GM11168 (cell line): ENCODE measurements at regions not wholly inside any gene's neighbourhood (a gene's known extent, or its start where the extent isn't known, plus 50 kb on each side); places are given as distances from the start of the nearest gene placed in this dataset.

Experiments
- in situ Hi-C: fragments of 300-500 bp; cut with MboI; formaldehyde crosslinking; loops from one replicate; pipeline ENCODE4 v1.12.0; 2022; ENCODE audit warnings: low sequenced_read_pairs; ENCODE audit not compliant: unreplicated experiment

DNA sequence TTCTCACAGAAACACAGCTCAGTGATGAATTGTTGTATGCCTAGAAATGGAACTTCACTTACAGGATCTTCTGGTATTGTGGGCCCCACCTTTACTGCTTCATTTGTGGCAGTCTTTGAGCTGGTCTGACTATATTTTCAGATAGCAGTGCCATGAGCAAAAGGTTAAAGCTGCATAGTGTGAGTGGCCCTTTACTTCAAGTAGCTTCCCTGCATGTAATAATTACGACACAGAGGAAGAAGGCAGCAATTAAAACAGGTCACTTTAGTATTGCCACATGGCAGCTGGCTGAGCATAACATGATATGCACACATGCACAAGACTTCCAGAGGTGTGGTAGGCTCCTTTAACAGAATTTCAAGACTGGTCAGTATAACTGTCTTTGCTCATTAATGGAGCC lies 426.3 kb upstream of the ZEB2 start:
- in situ Hi-C loops: no loop called here

DNA sequence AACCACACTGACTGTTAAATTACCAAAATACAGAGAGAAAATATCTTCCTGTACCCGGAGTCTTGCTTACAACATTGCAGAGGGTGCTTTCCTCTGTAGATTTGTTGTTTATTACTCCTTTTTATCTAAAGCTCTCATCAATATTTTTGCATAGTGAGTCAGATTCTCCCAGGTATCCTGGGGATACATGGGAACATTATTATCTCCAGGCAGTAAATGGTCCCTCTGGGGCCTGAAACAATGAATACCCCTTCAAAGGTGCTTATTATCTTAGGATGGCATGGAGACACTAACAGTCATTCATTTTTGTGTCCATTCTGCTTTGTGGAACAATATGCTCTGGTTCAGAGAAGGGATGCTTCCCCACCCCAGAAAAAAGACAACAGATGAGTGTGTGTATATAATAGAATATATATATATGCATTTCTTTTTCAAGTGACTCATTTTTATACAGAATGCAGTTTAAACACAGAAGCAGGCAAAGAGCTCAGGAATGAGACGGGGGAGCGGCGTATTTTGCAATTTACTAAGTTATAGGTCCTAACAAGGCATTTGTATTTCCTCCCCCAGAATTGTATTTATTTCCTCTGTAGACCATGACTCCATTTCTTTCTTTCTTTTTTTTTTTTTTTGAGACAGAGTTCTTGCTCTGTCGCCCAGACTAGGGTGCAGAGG lies 424.8 kb upstream of the ZEB2 start:
- in situ Hi-C loops: no loop called here

DNA sequence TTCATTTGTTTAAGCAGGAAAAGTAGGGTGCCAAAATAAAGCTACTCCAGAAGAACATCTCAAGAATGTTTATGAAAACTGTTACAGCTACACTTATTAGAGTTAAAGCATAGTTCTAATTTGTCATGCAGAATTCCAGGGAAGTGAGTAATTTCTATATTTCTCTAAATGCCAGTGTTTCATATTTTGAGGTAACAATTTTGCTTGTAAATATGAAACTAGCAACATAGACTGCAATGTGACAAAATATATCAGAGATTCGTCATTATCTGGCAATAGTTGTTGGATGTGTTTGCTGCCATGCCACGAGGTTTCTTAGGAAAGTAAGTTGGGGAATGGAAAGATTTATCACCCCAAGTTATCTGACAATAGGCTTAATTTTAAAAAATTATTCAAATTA lies 424.1 kb upstream of the ZEB2 start:
- in situ Hi-C loops: no loop called here

DNA sequence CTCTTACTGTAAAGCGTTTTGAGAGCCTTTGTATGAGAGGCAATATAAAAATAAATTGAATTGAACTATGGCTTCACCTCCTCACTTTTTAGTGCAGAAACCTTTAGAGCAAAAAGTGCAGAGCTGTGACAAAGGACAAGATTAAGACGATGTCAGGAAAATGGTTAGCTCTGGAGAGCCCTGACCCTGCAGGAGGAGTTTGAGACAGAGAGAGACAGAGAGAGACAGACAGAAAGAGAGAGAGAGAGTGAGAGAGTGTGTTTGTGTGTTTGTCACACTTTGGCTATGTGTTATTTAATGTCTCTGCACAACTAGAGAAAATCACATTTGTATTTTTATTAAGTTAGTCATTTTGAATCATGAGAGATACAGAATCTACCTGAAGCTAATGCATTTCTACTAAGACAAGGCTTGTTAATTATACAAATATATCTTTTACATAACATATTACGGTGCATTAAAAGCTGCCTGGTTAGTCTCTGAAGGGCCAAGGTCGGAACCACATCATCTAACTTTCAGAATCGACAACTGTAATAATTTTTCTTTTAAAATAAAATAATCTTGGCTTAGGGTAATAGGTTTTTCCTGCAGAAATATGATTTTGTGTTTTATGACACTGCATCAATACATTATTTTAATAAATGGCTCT lies 423.5 kb upstream of the ZEB2 start:
- in situ Hi-C loops: no loop called here

DNA sequence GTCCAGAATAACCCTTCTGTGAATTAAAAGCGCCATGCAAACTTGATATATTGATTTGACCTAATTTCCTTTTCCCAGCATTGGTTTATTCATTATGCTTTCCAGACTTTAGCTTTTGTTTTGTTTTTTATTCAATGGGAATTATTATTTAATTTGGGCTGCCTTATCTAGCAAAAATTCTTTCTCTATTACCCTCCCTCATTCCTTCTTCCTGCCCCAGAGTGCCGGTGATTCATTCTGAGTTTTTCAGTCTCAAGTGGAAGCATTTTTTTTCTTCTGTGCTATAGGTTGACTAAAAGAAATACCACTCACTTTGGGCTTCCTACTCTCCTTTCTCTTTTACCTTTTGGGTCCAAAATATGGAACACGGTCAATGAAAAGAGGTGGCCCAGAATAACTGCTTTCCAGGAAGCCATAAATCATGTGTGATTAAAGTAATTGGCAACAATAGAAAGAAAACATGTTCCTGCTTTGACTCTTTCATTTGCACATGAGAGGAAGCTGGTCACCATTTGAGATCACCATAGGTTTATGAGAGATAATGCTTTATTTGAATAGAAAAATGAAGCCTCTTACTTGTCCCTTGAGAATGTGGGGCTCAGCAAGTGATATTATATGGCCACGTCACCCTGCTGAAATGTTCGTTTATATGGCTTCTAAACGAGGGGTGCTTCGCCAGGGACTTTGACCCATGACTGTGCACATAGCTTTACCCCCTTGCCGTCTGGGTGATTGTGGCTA lies 422.8 kb upstream of the ZEB2 start:
- in situ Hi-C loops: no loop called here

DNA sequence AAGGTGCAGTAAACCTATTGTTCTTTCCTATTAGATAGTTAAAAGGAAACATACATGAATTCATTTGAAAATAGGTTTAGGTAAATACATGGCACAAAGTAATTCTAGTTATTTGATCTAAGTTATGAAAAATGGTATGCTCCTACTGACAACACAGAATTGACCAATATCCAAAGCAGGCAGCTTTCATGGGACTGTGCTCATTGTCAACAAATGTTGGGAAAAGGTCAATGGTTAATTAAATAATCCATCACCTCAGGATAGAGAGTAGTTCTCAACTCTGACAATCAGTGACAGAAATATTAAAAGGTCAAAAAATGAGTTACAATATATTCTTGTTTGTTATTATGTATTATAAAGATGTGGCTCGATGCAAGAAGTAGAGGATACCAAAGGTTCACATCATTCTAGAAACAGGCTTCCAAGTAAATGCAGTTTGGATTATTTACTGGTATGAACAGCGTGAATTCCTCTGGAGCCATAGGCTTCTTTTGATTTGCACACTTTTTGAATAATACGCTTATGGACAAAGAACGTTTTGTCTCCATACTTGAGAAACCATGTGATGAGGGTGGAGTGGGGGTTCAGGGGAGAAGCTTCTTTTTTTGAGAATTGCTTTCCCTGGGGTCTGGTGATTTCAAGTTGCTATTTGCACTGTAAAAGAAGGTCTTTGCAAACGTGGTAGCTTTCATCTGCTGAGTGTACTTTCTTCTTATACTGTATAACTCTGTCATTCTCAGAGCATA lies 422.0 kb upstream of the ZEB2 start:
- in situ Hi-C loops: no loop called here

DNA sequence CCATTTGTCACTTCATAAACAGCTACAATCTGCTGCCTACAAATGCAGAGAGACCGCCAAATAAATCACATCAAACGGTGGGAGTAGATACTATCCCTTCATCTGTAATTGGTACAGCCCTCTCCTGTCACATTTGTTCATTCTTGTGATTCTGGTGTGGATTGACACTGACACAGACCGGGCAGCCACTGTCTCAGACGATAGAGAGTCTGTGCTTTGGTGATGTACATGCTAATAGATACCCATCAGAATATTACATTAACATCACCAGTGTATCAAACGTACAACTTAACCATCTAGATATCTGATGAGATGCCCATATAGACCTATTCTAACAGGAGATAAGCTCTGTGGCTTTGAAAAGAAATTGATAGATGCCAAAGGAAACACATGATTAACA lies 419.7 kb upstream of the ZEB2 start:
- in situ Hi-C loops: no loop called here

DNA sequence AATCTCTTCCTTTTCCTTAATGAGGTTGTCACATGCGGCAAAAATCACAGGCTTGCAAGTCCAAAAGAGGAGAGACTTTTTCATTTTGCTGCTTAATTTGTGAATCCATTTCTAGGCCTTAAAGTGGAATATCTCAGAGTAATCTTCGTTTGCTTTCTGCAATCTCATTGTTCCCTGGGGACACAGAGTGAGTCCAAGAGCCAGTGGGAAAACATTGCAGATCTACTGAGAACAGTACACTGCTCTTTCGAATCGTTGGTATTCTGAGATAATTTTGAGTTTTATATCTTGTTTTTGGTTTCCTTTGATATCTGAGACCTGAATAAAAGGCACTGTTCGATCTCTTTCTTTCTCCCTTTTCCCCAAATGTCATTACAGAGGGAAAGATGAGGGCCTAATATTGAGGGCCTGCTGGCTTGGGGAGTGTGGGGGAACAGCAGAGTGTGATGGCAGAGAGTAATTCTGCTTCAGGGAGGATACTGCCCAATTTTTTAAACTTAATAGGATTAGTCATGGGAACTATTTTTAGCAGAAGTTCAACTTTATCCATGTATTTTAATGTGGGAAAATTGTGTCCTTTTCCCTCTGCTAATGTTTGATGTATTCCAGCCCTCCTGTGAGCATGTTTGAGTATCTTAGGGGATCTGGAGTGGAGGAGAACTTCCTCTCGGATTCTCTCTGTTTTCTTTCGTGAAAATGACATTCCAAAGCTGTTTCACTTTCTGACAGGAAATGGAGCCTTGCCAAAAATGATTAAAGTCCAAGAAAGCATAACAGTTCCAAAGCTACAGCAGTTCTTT lies 418.2 kb upstream of the ZEB2 start:
- in situ Hi-C loops: no loop called here

DNA sequence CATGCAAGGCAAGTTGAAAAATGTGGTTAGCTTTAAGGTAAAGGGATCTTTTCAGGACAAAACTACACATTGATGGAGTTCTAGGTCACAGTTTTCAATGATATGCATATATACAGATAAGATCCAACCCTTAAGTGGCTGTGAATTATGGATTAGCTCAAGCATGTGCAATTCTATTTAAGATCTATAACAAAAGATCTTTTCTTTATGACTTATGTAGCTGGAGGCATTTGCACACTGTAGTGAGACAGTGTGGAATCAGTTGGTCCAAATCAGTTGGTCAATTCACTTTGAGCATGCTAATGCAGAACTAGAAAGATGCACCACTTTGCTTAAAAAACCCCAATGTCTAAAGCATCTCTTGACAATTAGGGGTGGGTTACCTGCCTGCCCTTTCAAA lies 417.1 kb upstream of the ZEB2 start:
- in situ Hi-C loops: no loop called here

DNA sequence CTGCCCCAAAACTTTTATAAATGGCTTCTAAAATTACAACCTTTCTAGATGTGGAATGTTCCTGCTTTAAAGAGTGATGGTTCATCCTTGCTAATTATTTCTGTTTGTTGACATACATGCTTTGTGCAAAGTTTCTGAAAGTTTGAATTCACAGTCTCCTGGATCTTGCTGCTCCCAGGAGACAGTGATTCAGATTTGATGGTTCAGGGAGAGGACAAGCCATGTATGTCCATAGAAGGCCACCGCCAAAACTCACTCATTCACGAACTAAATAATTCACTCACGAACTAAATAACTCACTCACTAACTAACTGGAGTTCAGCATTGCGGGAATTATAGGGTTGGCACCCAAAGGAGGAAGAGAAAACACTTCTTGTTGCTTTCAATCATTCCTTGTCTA lies 416.5 kb upstream of the ZEB2 start:
- in situ Hi-C loops: no loop called here

DNA sequence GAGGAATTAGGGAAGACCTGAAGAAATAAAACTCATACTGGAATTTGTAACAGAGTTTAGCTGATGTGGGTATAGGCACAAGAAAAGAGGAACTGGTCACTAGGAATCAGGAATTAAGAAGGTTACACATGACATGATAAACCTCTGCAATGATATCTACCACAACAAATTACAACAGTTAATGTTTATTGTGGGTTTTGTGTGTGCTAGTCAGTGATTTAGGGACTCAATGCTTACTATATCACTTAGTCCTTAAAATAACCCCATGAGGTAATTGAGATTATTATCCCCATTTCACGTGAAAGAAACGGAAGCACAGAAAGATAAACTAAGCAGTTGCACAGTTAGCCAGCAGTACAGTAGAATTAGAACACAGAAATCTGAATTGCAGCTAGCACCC lies 415.8 kb upstream of the ZEB2 start:
- in situ Hi-C loops: no loop called here

DNA sequence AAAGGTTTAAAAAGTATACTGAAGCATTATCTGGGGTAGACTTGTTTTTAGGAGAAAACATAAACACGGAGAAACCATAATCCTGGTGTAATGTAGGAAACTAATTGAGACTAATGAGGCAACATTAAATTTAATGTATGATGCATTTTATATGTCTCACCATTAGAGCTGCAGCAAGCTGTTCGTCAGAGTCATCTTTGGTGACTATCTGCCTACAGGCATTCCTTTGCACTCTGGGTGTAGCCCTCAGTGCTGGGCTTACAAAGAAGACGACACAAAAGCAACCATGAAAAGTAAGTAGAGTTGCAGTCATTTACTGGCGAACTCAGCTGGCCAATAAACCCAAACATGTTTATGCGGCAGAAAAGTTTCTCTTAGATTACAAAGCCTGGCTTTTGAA lies 415.3 kb upstream of the ZEB2 start:
- in situ Hi-C loops: no loop called here

DNA sequence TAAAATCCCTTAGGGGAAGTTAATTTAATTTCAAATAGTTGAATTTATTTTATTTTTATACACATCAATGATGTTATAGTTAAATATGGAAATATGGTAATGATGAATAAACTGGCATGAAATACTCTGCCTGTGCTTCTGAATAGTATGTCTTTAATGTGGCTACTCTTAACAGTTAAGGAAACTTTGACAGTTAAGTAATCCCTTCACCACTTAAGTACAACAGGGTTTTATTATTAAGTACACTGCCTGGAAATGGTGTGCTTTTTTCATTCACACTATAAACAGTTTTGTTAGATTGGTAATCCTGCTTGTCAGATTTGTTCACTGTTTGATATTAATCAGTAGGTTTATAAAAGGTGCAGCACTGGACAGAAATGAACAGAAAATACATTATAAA lies 412.0 kb upstream of the ZEB2 start:
- in situ Hi-C loops: no loop called here

DNA sequence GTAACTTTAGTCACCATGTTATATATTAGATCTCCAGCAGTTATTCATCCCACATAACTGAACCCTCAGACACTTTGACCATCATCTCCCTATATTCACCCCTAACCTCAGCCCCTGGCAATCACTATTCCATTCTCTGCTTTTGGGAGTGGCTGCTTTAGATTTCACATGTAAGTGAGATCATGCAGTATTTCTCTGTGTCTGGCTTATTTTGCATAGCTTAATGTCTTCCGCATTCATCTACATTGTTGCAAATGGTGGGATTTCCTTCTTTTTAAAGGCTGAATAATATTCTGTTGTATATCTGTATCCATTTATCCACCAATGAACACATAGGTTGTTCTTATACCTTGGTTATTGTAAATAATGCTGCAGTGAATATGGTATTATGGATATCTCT lies 411.6 kb upstream of the ZEB2 start:
- in situ Hi-C loops: no loop called here

DNA sequence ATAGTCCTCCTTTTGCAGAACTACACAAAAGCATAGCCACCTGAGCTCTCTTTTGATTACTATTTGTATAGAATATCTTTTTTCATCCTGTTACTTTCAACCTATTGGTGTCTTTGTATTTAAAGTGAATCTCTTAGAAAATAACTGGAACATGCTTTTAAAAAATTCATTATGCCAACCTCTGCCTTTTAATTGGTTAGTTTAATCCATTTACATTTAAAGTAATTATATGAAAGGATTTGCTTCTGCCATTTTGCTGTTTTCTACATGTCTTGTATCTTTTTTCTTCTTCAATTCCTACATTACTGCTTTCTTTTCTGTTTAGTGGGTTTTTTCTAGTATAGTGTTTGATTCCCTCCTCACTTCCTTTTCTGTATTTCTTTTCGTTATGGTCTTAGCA lies 407.5 kb upstream of the ZEB2 start:
- in situ Hi-C loops: no loop called here

DNA sequence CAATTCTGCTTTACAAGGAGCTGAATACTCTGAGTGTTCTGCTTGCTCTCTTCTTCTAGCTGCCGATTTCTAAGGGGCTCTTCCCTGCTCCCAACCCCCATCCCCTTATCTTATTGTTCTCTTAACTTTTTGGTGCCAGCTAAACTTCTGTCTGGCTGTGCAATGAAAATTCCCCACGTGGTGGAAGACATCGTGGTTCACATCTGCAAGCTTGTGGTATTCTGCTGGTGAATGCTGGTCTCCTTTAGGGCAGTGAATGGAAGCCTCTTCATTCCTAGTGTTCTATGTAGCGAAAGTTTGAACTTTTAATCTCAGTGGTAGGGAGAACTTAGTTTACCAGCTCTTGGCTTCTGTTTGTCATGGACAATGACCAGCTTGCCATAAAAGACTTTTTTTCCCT lies 406.0 kb upstream of the ZEB2 start:
- in situ Hi-C loops: no loop called here

DNA sequence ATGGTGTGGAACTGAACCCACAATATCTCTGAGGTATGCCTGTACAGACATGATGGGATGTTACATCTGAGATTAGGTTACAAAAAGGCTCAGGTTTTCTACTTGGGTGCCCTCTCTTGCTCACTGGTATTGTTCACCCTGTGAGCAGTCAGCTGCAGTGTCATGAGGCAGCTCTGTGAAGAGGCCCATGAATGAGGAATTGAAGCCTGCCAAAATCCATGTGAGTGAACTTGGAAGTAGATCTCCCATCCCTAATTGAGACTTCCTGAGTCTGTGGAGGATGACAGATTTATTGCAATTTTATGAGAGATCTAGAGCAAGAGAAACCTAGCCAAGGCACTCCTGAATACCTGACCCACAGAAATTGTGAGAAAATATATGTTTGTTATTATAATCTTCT lies 404.9 kb upstream of the ZEB2 start:
- in situ Hi-C loops: no loop called here

DNA sequence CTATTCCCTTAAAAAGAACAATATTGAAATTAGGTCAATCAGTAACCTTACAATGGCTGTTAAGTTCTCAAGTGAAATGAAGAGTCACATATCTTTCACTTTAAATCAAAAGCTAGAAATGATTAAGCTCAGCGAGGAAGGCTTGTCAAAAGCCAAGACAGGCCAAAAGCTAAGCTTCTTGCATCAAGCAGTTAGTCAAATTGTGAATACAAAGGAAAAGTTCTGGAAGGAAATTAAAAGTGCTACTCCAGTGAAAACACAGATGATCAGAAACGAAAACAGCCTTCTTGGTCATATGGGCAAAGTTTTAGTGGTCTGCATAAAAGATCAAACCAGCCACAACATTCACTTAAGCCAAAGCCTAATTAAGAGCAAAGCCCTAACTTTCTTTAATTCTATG lies 402.6 kb upstream of the ZEB2 start:
- in situ Hi-C loops: no loop called here

DNA sequence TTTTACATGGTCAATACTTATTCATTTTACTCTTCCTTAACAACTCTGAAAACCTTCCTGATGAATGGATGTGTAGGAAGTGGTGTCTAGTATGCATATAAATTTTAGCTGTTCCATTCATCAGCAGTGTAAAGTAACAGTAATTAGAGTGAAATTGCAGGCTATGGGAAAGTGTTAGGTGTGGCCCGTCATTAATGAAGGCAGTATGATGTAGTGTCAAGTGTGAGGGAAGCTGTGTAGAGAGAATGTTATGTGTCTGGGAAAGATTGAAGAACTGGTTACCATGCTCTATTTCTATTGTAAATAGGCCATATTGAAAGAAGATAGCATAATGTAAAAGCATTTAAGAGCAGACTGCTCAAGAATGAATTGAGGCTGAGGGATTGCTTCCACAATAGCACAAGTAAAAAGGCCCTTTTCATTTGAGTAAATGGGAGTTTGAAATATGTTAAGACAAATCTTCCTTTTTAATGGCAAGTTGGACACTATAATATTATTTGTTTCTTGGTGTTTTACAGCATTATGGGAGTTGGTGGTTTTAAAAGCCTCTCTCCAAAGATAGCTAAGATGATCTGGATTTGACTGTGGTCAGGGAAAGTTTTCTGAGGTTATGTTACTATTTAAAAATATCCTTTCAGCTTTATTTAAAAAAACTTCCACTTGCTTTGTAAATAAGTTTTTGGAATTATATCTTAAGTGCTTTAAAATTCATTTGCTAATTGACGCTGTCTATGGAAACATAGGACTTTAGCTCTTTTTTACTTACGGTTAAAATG lies 401.0 kb upstream of the ZEB2 start:
- in situ Hi-C loops: no loop called here
